ENCODE measurements at regions not wholly inside any gene's neighbourhood (a gene's known extent, or its start where the extent isn't known, plus 50 kb on each side); places are given as distances from the start of the nearest gene placed in this dataset.

- Histone ChIP-seq H3K36me3 (ENCODE audit: control insufficient read depth in 3 of 3, insufficient read depth in 3 of 3, low read length in 3 of 3) (no peaks in the 10 kb centered on the region), H3K9ac (ENCODE audit: low read depth in 1 of 3, low read length in 3 of 3) (no peak overlapping the region), H3K4me3 (ENCODE audit: low read length in 3 of 3) (no peak overlapping the region), H3K9me3 (ENCODE audit: control insufficient read depth in 3 of 3, low read length in 3 of 3) (no peaks in the 10 kb centered on the region), H3K27me3 (ENCODE audit: control insufficient read depth in 3 of 3, insufficient read depth in 3 of 3, low read length in 3 of 3) (peaks cover 9 to 13% (median 10%) of the 10 kb centered on the region in 3 donors), H3K4me1 (ENCODE audit: control insufficient read depth in 3 of 3, insufficient read depth in 3 of 3, low read length in 3 of 3) (no peaks in the 10 kb centered on the region), H3K27ac (ENCODE audit: low read depth, low read length) (no peak overlapping the region)
Observed at GRCh38 chr6:14063756-14064155, 53.8 kb upstream of the CD83 start.

GRCh38 chr6:14065350-14065749, 52.2 kb upstream of the CD83 start:
- Histone ChIP-seq H3K4me3 (ENCODE audit: low read length in 3 of 3) (no peak overlapping the region), H3K9me3 (ENCODE audit: control insufficient read depth in 3 of 3, low read length in 3 of 3) (no peaks in the 10 kb centered on the region), H3K36me3 (ENCODE audit: control insufficient read depth in 3 of 3, insufficient read depth in 3 of 3, low read length in 3 of 3) (no peaks in the 10 kb centered on the region), H3K27me3 (ENCODE audit: control insufficient read depth in 3 of 3, insufficient read depth in 3 of 3, low read length in 3 of 3) (peaks cover 3 to 6% (median 3%) of the 10 kb centered on the region in 3 donors), H3K9ac (ENCODE audit: low read depth in 1 of 3, low read length in 3 of 3) (no peak overlapping the region), H3K4me1 (ENCODE audit: control insufficient read depth in 3 of 3, insufficient read depth in 3 of 3, low read length in 3 of 3) (no peaks in the 10 kb centered on the region), H3K27ac (ENCODE audit: low read depth, low read length) (no peak overlapping the region)

DNA sequence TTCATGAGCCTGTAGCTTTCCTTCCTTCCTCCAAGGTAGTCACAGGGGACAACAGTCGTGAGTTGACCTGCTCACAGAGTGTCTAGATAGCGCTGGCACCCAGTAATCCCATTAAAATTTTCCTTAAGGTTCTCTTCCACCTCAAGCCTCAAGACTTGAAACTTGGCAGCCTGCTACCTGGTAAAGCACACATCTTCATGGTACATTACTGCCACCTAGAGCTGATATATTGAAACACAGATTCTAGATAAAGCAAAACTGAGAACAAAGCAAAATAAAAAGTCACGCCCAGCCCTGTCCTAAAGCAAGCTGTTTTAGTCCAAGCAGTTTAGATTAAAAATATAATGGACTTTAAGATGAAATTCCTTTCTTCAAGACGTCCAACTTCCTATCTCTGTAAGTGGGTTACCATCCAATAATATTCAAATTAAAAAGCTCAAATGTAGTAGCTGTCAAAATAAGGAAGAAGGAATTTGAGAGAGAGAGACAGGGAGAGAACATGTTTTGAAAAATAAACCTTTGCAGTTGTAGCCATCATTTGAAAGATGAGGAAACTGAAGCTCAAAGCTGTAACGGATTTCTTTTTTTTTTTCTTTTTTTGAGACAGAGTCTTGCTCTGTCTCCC, 50.7 kb upstream of the CD83 start:
- peaks cover 3 to 6% (median 3%) of the 10 kb centered on the region in 3 donors for H3K27me3 ChIP-seq (ENCODE audit: control insufficient read depth in 3 of 3, insufficient read depth in 3 of 3, low read length in 3 of 3)
- no peaks in the 10 kb centered on the region for H3K36me3 ChIP-seq (ENCODE audit: control insufficient read depth in 3 of 3, insufficient read depth in 3 of 3, low read length in 3 of 3)
- H3K4me1 ChIP-seq (ENCODE audit: control insufficient read depth in 3 of 3, insufficient read depth in 3 of 3, low read length in 3 of 3) = no peaks in the 10 kb centered on the region
- no peak overlapping the region for H3K9ac ChIP-seq (ENCODE audit: low read depth in 1 of 3, low read length in 3 of 3)
- no peak overlapping the region for H3K4me3 ChIP-seq (ENCODE audit: low read length in 3 of 3)
- H3K27ac ChIP-seq (ENCODE audit: low read depth, low read length) = no peak overlapping the region
- H3K9me3 ChIP-seq (ENCODE audit: control insufficient read depth in 3 of 3, low read length in 3 of 3) = no peaks in the 10 kb centered on the region

GRCh38 chr6:14067656-14068055, 49.9 kb upstream of the CD83 start:
- H3K36me3 ChIP-seq (ENCODE audit: control insufficient read depth in 3 of 3, insufficient read depth in 3 of 3, low read length in 3 of 3) = no peaks in the 10 kb centered on the region

More at GRCh38 chr6:14067656-14068055, 49.9 kb upstream of the CD83 start:
- Histone ChIP-seq H3K4me3 (ENCODE audit: low read length in 3 of 3) (no peak overlapping the region), H3K9me3 (ENCODE audit: control insufficient read depth in 3 of 3, low read length in 3 of 3) (no peaks in the 10 kb centered on the region), H3K27ac (ENCODE audit: low read depth, low read length) (no peak overlapping the region), H3K27me3 (ENCODE audit: control insufficient read depth in 3 of 3, insufficient read depth in 3 of 3, low read length in 3 of 3) (peaks cover 3 to 6% (median 3%) of the 10 kb centered on the region in 3 donors), H3K9ac (ENCODE audit: low read depth in 1 of 3, low read length in 3 of 3) (no peak overlapping the region), H3K4me1 (ENCODE audit: control insufficient read depth in 3 of 3, insufficient read depth in 3 of 3, low read length in 3 of 3) (no peaks in the 10 kb centered on the region)

Data from skeletal muscle tissue (tissue), 3 donors.